GM21717 (cell line): ENCODE measurements at regions not wholly inside any gene's neighbourhood (a gene's known extent, or its start where the extent isn't known, plus 50 kb on each side); places are given as distances from the start of the nearest gene placed in this dataset.
A peak's percentile ranks its signal among the peaks of the same experiment; 100 is the strongest.
"Not testable (repeated sequence)": the region's sequence is repeated elsewhere in the genome, so short reads cannot be mapped to it uniquely, and the experiment has no call there.

Experiments used
- ATAC-seq: cut with Tn5 transposase; IDR thresholded peaks from one replicate; pipeline ENCODE4 v1.9.1; 2021; ENCODE audit warnings: mild to moderate bottlenecking, moderate library complexity; ENCODE audit not compliant: unreplicated experiment

GRCh38 chr4:75194180-75194579 lies 261.3 kb downstream of the PARM1 start:
- ATAC-seq = no peak

GRCh38 chr4:75192182-75192581 lies 259.3 kb downstream of the PARM1 start:
- not testable (repeated sequence) for ATAC-seq

- ATAC-seq = no peak
These were observed 256.9 kb downstream of the PARM1 start for GRCh38 chr4:75189711-75190335.

GRCh38 chr4:75180790-75181776 lies 248.2 kb downstream of the PARM1 start:
- peak; percentile 96 for ATAC-seq

- ATAC-seq = no peak
These were observed 247.3 kb downstream of the PARM1 start for GRCh38 chr4:75180217-75180616.

- ATAC-seq = no peak
These were observed 246.6 kb downstream of the PARM1 start for GRCh38 chr4:75179510-75179909.

- peak; percentile 96 for ATAC-seq
These were observed 239.6 kb downstream of the PARM1 start for GRCh38 chr4:75172551-75172950.

GRCh38 chr4:75169427-75169826 lies 236.5 kb downstream of the PARM1 start:
- ATAC-seq = no peak

- no peak for ATAC-seq
These were observed 236.1 kb downstream of the PARM1 start for GRCh38 chr4:75169020-75169419.

GRCh38 chr4:75168548-75168947 lies 235.6 kb downstream of the PARM1 start:
- ATAC-seq = no peak

GRCh38 chr4:75165100-75165499 lies 232.2 kb downstream of the PARM1 start:
- ATAC-seq = not testable (repeated sequence)

- no peak for ATAC-seq
These were observed 225.5 kb downstream of the PARM1 start for GRCh38 chr4:75158451-75158850.

GRCh38 chr4:75154994-75155393 lies 222.1 kb downstream of the PARM1 start:
- no peak for ATAC-seq

GRCh38 chr4:75146223-75146622 lies 213.3 kb downstream of the PARM1 start:
- no peak for ATAC-seq

- ATAC-seq = no peak
These were observed 211.6 kb downstream of the PARM1 start for GRCh38 chr4:75144475-75144874.

- ATAC-seq = no peak
These were observed 209.9 kb downstream of the PARM1 start for GRCh38 chr4:75142850-75143249.

- ATAC-seq = no peak
These were observed 209.5 kb downstream of the PARM1 start for GRCh38 chr4:75142382-75142781.

GRCh38 chr4:75141162-75141561 lies 208.2 kb downstream of the PARM1 start:
- ATAC-seq = no peak

GRCh38 chr4:75137302-75137701 lies 204.4 kb downstream of the PARM1 start:
- ATAC-seq = no peak

- no peak for ATAC-seq
These were observed 202.3 kb downstream of the PARM1 start for GRCh38 chr4:75135068-75135825.

GRCh38 chr4:75126870-75127269 lies 194.0 kb downstream of the PARM1 start:
- ATAC-seq = not testable (repeated sequence)
